CD4-positive, alpha-beta T cell treated with Interleukin-15 for 1 hour (primary cell): ENCODE measurements at regions not wholly inside any gene's neighbourhood (a gene's known extent, or its start where the extent isn't known, plus 50 kb on each side); places are given as distances from the start of the nearest gene placed in this dataset.

Experiments used
- DNase-seq: peaks from one replicate; pipeline ENCODE4 v3.0.0-alpha.2; 2020

GRCh38 chr6:88558981-88559380 is 392.8 kb upstream of the CNR1 start:
- no peak for DNase-seq

GRCh38 chr6:88556663-88557062 is 390.5 kb upstream of the CNR1 start:
- DNase-seq: no peak

DNA sequence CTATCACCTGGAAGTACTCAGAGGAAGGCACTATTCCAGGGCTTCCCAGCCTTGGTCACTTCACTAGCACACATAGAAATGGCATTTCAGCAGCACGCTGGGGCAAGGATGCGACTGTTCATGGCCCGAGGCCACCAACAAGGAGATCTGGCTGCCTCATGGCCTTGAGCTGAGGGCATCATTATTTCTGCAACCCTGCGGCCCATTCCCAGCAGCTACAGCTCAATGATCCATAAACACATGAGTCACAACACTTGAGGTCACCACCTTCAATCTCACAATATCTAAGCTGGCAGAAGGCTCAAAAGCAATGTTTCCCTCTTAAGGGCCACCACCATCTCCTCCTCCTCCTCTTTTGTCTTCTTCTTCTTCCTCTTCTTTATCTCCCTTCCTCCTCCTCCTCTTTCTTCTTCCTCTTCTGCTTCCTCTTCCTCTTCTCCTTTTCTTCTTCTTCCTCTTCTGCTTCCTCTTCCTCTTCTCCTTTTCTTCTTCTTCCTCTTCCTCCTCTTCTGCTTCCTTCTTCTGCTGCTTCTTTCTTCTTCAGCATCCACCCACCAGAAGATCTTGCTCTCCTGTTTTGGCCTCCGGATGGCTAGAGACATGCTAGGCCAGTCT is 382.9 kb upstream of the CNR1 start:
- DNase-seq: no peak

DNA sequence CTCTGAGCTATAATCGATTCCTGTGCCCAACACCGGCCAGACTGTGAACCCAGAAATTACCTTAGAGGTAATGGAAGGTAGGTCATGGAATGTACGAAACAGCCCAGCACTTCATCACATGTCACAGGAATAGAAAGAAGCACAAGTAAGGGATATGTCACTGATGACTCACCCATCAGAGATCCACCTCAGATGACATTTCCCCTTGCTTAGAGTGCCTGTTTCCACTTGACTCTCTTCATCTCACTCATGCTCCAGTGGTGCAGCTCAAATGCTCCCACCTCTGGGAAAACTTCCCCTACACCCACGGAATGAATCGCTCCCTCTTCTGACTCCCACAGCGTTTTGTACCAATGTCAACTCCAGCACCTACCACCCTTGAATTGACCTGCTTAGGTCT is 381.6 kb upstream of the CNR1 start:
- no peak for DNase-seq

DNA sequence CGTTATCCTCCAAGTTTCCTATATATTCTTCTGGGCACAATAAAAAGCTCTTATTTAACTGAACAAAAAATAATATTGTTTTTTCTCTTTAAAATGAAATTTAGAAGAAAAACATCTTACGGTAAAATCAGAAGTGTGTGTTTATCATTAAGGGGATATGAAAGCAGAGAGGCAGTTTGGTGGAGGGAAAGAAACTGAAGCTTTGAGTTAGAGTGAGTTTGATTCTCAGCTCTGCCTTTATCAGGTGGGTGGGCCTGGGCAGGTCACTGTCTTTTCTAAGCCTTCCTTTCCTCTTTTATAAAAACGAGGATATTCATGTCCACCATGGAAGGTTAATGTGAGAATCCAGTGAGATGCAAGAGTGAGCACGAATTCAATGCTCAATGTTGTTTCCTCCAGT is 379.8 kb upstream of the CNR1 start:
- DNase-seq: no peak

- no peak for DNase-seq
These were observed 379.0 kb upstream of the CNR1 start for GRCh38 chr6:88544986-88545612.

GRCh38 chr6:88539295-88539764 is 373.2 kb upstream of the CNR1 start:
- DNase-seq: no peak

DNA sequence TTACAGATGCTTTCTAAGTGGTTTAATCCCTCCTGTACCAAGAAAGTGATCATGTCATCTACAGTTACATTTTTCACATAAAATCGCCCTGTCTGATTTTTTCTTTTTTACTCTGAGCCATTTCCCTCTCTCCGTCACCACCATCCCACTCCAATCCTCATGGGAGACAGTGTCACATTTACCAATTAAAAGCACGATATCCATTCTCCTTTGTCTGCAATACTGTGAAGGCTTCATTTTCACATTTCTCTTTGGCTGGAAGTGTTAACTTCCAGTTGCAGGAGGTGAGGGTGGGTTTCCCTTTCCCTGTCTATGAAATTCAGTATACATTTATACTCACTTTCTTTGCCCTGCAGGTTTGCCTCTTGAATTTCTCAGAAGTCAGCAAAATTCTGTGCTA is 372.7 kb upstream of the CNR1 start:
- no peak for DNase-seq

- DNase-seq: no peak
These were observed 372.1 kb upstream of the CNR1 start for GRCh38 chr6:88538130-88538706.

GRCh38 chr6:88536071-88536625 is 370.0 kb upstream of the CNR1 start:
- no peak for DNase-seq

DNA sequence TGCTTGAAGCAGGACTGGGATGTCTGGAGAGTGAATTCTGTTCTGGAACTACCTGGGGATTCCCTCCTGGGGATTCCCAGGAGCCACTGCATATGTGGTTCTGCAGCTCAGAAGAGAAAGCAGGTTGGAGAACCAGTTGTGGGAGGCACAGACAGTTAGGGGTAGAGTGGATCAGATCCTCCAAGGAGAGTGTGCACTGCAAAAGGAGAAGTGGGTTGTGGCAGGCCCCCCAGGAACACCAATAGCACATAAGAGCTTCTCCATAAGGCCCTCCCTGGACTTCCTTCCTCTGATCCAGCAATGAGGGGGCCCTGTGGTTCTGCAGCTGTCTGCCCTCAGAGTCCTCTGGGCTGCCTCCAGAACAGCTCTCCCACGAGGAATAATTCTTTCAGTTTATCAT is 369.2 kb upstream of the CNR1 start:
- no peak for DNase-seq

DNA sequence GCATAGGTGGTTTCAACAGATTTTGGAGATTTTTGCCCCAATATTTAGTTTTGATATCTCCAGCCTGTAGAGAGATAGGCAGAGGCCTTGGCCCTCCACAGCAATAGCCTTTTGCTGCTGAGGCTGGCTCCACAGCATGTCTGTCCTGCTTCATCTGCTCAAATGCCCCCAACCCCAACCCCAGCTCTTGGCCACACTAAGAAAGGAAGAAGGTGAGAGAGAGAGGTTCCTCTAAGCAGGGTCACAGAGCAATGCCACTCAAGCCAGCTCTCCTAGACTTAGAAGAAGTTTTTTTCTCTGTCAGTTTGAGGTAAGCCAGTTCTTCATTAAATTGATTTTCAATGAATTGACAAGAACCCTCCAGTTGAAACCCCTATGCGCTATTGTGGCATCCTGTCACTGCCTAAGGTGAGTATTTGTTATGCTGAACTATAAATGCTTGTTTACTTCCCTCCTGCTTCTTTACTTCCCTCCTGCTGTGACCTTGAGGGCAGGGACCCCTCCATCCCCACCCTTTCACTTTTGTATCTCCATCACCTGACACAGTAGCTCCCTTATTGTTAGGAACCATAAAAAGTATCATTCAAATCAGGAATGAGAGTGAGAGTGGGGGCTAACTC is 366.2 kb upstream of the CNR1 start:
- no peak for DNase-seq

- DNase-seq: no peak
These were observed 363.6 kb upstream of the CNR1 start for GRCh38 chr6:88529726-88530125.

DNA sequence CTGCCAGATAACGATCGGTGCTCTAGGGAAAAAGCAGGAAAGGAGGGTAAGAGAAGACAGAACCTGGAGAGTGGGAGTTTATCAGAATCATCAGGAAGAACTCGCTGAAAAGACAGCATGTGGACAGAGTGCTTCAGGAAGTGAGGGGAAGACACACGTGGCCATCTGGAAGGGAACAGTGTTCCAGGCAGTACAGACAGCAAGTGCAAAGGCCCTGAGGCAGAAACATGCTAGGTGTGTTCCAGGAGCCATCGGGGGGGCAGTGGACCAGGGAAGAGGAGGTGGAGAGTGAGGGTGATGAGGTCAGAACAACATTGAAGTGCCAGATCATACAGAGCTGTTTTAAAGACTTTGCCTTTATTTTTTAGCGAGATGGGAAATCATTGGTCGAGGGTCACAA is 354.3 kb upstream of the CNR1 start:
- DNase-seq: no peak

DNA sequence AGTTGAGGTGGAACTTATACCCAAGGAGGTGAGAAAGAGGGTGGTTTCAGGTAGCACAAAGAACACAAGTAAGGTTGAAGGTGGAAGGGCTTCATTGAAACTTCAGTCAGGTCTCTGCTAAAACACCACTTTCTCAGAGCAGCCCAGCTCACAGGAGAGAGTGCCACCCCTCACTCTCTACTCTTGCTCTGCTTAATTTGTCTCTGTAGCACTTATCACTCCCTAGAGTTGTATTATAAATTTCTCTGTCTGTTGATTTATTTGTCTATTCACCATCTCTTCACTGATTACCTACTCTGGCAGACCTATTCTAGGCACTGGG is 353.8 kb upstream of the CNR1 start:
- DNase-seq: no peak

DNA sequence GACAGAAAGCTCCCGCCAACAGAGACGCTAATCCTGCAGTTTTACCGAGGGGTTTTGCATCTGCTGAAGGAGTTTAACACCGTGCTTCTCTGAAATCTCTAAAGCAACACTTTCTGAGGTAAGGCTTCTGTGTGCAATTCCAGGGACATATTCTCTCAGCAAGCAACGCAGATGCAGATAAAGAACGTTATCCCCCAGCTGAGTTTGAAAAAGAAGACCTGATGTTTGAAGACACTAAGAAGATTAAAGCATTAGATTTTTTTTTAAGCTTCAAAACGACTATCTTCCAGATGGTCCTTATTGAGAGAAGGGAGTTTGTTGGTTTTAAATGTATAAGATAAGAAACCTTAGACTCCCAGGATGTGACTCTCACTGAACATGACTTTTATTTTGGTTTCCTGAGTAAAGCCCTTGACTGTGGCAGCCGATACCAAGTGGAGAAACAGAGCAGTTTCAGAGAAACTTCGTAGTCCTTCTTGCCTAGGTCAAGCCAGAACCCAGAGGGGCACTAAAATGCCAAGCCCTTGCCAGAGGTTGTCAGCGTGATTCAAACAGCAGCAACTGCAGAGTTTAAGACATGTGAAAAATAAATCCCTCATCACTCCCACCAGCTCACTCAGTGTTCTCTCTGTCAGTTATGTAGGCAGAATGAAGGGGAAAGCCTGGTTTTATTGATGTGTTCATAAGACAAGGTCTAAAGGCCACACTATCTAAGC is 353.3 kb upstream of the CNR1 start:
- no peak for DNase-seq

DNA sequence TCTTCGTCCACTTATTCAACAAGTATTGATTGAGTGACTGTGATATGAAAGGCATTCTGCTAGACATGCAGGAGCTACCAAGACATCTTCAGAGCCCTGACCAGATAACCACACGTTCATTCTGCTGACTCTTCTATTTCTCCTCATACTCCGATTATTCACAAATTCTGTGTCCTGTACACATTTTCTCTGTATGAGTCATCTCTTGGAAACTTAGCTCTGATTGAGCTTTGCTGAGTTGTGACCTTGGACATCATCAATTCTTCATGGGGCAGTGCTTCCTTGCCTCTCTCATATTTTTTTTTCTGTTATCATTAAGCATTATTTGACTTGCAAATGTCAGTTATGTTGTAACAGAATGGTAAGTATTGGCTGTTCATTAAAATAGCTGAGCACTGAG is 351.6 kb upstream of the CNR1 start:
- no peak for DNase-seq

DNA sequence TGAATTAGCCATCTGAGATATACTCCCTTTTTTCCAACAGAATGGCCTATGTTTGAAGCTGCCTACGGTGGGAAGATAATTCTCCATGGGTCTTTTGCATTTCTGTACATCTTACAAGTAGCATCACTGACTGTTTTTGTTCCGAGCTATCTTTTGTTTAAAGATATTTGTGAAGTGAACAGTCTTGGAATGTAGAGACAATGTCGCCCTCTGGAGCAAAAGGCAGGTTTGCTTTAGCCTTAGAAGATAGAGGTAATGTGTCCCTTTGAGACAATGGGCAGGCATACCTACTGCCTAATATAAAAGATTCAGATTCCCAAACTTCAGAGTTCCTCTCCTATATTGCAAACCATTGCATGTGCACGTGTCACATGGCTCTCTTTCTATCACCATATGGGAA is 347.8 kb upstream of the CNR1 start:
- no peak for DNase-seq

DNA sequence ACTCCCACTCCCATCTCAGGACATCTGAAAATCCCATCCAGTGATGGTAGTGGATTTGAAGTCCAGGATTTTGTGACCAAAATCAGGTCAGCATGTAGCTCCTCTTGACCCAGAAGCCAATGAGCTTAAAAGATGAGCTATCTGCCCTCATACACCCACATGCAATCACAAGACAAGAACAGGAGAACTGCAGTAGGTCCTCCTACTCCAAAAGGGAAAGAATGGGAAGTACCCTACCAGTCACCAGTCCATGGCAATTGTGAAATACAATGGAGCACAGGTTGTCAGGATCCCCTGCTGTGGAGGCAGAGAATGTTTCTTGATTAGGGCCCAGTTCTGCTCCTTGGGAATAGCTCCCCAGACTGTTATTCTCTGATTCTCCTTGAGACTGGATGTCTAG is 347.3 kb upstream of the CNR1 start:
- DNase-seq: no peak

GRCh38 chr6:88512951-88513350 is 346.8 kb upstream of the CNR1 start:
- no peak for DNase-seq

DNA sequence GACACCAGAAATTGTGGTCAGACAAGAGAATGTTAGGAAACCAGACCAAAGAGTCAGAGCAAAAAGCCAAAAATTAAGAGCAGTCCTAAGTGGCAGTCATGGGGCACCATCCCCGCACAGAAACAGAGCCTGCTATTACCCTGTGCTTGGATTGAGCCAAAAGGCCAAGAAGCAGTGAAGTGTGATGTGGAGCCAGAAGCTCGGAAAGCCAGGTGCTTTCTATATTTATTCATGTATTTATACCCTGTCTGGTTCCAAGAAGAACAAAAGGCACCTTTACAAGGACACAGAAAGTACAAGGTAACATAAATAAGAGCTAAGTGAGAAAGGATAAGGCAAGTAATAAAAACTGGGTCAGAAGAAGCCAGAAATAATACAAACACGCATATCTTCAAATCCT is 336.2 kb upstream of the CNR1 start:
- no peak for DNase-seq

DNA sequence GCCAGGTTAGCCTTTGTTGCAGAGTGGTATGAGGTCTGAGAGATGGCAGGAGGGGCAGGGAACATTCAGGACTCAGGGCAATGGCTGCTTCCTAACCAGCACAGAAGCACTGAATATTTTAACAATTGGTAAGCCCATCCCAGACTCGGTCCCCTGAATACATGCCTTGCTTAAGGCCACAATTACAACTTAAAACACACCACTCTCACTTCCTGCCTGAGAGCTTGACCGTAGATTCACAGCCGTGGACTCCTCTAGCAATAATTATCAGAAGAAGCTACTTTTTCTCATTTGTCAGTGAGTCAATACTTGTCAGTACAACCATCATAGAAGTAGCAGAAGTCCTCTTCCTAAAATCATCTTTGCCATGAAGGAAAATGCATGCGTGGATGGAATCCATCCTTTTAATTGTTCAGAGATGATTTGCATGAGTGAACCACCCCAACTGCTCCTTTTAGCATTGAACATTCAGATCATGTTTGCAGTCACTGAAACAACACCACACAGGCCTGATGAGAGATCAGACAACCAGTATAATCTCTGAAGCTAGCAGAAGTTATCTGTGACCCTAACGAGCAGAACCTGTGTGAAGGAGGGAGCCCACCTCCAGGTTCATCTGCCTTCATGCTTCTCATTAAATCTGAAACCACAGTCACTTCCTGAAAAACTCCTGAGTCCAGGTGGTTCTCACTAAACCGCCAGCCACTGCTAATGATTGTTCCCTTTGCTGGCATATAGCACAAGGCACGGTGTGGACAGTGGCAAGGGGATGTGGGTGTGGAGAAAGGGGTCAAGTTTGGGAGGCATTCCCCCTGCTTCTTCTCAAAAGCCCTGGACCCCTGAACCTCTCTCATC is 333.9 kb upstream of the CNR1 start:
- no peak for DNase-seq

- DNase-seq: no peak
These were observed 333.3 kb upstream of the CNR1 start for GRCh38 chr6:88499436-88499835.
